H1 (cell line): ENCODE measurements at regions not wholly inside any gene's neighbourhood (a gene's known extent, or its start where the extent isn't known, plus 50 kb on each side); places are given as distances from the start of the nearest gene placed in this dataset.

ENCODE experiments used
- BCL11A ChIP-seq, 2 experiments: IDR thresholded peaks; one replicate each; pipeline ENCODE4 v1.6.1; 2011; ENCODE audit warnings: low read depth in 2 of 2, low read length in 2 of 2, mild to moderate bottlenecking in 2 of 2
- CHD7 ChIP-seq: fragments of 300-600 bp; sonication (generic); IDR thresholded peaks from 2 replicates; pipeline ENCODE4 v1.7.1; 2012; ENCODE audit warnings: low read length, moderate library complexity, mild to moderate bottlenecking, inconsistent platforms; ENCODE audit not compliant: insufficient replicate concordance

- no peak for TF ChIP-seq CHD7
- TF ChIP-seq BCL11A (IDR thresholded peaks at IDR 0.05; ENCODE audit: low read depth in 2 of 2, low read length in 2 of 2) = no peak
- TF ChIP-seq, all 59 proteins: peak for 0
Measured at GRCh38 chrX:46173159-46173558, 372.1 kb downstream of the ZNF674 start (continued).
